CD1c-positive myeloid dendritic cell (primary cell): ENCODE measurements at regions not wholly inside any gene's neighbourhood (a gene's known extent, or its start where the extent isn't known, plus 50 kb on each side); places are given as distances from the start of the nearest gene placed in this dataset.

Source experiments
- DNase-seq: peaks from one replicate; pipeline ENCODE4 v3.0.0-alpha.2; 2016; ENCODE audit errors: extremely low spot score

DNA sequence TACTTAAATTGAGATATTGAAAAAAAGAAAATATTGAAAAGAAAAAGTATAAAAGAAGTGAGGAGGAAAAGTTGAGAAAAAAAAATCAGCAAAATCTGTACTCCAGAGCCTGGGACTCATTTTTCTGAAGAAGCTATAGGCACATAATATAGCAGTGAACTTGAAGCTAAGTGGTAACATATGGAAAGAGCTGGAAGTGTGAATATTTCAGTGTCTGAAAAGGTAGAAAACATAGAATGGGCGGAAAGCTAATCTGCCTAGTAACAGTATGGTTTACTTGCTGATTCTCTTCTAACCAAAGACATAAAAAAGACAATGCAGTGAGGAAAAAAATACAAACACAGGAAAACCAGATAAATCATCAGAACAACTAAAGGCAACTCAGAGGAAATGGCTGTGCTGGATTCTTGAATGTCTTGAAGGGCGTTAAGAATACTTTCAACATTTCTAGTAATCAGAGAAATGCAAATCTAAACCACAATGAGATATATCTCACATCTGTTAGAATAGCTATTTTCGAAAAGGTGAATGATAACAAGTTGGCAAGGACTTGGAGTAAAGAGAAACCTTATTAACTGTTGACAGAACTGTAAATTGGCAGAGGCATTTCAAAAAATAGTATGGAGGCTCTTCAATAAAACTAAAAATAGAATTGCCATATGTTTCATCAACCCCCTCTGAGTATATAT lies 784.6 kb downstream of the LRFN5 start:
- DNase-seq: no peak

DNA sequence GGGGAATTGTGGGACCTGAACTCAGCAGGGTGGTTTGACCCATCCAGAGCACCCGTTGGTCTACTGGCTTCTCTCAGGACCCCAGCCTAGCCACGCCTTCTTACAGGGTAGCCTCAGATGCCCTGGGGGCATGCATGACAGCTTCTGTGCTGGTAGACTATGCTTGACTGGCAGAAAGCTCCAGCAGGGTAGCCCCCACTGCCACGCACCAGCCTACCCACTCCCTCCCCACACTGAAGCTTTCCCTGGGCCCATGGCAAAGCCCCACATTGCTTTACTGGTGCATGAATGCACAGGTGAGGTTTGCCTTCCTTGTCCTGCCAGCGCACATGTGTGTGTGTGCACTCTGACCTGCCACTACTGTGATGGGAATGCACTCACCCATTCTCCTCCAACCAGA lies 772.2 kb downstream of the LRFN5 start:
- no peak for DNase-seq

DNA sequence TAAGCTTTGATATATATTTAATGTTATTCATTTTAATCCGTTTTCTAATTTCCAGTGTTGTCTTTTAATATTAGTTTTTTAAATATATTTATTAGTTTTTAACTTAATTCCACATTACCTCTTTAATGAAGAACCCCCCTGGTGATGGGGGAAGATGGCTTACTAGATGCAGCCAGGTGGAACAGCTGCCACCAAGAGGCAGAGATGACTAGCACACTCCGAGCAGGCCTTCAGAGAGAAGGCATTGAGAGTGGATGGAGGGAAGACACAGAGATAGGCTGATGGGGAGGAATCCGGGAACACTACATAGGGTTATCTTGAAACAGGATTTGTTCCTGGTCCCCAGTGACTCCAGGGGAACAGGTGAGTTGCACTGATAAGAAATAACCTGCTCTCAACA lies 771.6 kb downstream of the LRFN5 start:
- DNase-seq: no peak

DNA sequence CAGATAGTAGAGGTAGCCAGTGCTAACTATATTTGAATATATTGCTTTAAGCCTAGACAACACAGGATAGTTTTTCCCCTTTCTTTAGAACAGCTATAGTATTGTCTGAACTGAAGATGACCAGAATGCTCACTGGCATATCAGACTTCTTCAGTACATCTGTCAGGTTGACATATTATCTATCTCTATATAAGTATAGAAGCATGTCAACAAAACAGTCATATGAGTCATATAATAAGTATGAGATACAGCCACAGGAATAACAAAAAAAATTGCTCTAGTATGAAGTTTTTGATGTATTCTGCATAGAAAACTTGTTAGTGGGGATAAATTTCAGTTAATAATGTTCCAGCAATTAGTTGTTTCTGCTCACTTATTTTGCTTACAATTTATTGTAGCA lies 767.7 kb downstream of the LRFN5 start:
- DNase-seq: no peak

DNA sequence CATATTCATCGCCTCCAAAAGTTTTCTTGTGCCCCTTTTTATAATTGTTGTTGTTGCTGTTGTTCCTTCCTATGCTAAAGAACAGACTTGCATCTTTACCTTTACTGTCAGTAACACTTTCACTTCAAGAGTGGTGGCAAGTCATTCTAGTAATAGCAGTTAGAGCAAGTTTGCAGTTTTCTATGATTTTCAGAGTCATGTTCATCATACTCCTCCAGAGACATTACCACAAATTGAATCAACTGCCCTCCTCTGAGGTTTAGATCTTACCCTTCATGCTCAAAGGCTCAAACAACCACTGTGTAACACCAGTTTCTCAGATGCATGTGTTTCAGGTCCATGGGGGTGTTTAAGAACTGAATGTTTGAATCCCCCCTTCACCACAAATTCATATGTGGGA lies 763.4 kb downstream of the LRFN5 start:
- DNase-seq: no peak

DNA sequence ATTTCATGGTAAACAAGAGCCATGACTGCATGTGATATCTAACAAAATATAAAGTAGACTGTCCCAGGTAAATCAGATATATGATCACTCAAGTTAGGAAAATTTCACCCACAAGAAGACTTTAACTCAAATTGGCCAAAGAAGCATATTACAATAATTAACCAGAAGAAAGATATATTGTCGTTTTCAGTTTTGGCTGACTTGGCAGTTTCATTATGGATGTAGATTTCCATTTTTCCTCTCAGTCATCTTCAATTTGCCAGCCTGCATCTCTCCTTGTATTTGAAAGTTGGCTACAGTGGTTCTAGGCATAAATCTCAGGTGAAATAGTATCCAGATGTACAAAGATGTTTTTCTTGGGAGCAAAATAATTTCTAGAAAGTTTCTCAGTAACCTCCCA lies 761.6 kb downstream of the LRFN5 start:
- no peak for DNase-seq

DNA sequence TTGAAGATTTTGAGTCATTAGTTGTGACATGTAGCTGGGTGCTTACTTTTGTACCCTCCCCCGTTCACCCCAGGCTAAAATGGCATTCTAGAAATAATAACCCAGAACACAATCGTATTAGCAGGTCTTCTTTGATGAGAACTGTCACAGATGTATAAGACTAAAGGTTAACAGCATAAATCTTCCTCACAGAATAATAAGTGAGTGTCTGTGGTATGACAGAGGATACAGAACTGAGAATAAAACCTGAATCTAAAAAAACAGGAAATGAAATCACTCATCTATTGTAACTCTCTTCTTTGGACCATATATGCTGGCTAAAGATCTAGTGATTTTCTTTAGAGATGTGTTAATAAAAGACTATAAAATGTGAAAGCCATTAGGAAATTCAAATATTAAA lies 746.6 kb downstream of the LRFN5 start:
- DNase-seq: peak; percentile 4

DNA sequence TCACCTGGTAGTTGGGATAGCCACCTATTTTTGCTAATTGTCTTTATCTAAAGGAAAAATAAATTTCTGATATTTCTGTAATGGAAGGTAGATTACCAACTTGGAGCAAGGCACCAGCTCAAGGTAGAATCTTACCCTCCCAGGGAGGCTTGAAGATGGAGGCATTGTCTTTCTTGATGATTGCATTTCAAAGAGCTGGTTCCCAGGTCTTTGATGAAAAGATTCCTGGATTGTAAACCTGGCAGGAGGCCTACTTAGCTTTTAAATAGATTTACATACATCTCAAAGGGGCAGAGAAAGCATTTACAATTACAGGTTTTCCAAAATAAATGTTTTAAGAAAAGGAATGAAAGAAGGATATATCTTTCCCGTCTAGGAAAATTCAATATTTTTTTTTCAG lies 729.2 kb downstream of the LRFN5 start:
- DNase-seq: no peak

DNA sequence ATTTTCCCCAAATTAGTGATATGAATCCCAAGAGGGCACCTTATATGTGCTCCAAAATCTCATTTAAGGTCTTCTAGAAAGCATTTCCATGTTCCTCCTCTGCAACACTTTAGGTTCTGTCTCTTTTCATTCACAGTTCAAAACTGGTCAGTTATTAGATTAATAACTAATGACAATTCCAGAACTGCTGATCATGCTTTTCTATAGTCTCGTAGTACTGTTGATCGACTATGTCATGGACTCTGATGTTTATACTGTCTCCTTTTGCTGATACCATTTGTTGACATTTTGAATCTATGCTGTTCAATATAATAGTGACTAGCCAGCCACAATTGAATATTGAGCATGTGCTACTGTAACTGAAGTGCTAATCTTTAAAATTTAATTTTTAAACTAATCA lies 728.3 kb downstream of the LRFN5 start:
- DNase-seq: no peak

DNA sequence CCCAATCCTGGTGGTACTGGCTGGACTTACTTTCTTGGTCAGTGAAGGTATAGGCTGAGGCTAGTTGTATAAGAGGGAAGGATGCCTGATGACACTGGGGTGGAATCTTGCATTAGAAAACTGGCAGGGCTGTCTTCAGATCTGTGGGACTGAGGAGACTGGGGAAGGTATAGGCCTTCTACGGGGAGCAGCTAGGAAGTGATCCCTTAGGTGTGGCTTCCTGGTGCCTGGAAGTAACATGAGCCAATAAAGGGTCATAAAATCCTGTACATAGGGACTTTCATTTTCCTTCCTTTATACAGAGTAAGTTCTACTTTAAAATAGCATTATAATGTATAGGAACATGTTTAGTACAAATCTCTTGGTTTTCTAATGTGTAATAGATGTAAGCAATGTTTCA lies 716.8 kb downstream of the LRFN5 start:
- DNase-seq: peak; percentile 24

DNA sequence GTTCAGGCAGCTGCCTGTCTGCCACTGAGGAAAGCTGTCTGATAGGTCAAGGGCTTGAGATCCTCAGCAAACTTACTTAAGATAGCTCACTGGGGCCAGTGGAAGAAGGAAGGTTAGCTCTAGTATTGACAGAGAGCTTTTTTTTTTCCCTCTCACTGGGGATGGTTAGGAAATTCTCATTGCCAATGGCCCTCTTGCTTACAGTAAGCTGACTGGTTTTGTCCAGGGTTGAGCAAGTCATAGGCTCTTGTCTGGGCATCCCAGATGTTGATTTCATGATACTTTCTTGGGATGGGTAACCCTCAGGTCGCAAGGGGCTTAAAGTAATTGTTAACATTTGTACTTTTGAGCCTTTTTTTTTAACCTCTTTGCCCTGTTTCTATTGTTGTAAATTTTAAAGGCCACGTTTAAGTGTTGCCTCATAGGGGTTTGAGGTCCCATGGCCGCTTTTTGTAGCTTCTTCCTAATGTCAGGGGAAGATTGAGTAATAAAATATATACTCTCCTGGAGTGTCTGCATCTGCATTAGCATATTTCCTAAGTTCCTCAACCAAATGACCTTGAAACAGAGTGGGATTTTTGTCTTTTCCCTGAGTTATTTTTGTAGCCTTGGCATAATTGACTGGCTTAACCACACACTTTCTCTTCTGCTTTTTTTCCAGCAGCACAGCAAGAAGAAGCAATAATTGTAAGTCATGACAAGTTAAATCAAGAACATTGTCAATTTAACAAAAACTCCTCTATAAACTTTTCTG lies 716.0 kb downstream of the LRFN5 start:
- DNase-seq: peak; percentile 85

DNA sequence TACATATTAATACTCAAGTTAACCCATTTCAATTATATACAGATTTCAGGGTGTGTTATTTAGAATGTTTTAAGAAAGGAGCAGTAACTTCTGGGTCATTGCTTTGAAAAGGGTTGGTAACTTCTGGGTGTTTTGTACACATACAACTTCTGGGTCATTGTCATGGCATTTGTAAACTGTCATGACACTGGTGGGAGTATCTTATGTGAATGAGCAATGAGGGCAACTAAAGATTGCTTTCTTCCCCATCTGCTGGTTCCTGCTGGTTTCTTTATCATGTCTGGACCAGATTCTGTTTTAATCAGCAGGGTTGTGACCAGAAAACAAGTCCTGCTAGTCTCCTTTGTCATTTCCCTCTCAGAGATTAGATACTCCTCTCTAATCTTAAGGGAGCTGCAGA lies 713.3 kb downstream of the LRFN5 start:
- DNase-seq: peak; percentile 10

DNA sequence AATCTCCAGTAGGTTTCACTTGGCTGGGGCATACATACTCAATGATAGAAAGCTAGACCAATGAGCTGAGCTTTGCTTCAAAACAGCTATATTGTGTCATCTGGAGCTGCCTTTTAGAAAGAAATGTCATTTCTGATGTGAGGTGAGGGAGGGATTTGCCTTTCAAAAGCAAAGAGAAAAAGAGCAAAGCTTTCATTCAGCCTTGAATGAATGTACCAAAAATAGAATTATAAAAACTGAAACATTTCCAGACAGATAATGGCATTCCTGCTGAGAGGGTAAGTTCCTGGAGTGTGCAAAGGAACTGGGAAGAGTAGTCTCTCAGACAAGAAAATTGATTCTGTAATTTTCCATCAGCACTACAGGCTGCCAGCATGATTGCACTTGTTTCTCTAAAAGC lies 710.0 kb downstream of the LRFN5 start:
- no peak for DNase-seq

DNA sequence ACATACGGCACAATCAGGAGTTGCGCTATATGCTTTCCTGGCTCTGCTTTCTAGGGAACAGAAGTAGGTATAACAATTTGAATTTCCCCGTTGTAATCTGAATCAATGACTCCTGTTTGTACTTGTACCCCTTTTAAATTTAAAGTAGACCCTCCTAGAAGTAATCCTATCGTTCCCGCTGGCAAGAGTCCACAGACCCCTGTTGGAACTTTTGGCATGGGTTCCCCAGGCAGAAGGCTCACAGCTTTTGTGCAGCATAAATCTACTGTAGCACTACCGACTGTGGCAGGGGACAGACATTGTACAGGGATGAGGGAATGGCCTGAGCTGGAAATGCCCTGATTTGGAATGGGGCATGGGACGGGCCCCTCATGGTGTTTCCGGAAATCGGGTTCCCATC lies 705.2 kb downstream of the LRFN5 start:
- DNase-seq: no peak

DNA sequence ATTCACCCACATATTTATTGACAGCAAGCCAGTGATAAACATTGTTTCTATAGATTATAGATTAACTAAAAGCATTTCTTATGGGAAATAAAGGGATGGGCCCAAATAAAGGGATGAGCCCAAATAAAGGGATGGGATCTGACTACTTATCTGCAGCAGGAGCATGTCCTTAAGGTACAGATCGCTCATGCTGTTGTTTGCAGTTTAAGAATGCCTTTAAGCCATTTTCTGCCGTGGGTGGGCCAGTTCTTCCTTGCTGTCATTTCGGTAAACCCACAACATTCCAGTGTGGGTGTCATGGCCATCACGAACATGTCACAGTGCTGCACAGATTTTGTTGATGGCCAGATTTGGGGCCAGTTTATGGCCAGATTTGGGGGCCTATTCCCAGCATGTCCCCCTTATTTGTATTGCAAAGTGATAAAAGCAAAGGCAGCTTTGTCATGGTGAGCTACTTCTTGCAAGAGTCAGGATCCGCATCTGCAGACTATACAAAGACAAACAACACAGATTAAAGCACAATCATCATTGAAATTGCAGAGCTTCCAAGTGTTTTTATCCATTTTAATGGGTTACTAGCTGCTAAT lies 700.7 kb downstream of the LRFN5 start:
- no peak for DNase-seq

DNA sequence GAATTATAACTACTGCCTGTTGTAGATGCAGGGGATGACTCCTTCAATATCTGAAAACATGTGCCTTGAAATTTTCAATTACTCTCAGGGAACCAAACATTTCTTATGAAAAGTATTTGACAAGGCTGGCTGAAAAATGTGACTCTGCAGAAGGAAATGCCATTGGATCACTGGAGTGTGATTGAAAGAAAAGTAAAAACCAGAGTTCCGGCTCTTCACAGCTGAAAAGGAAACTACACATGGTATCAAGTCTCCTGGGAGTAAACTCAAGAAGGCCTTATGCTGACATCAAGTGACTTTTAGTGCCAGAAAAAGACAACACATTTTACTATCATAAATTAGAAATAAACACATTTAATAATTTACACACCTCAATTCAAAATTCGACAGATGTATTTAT lies 693.0 kb downstream of the LRFN5 start:
- DNase-seq: no peak

DNA sequence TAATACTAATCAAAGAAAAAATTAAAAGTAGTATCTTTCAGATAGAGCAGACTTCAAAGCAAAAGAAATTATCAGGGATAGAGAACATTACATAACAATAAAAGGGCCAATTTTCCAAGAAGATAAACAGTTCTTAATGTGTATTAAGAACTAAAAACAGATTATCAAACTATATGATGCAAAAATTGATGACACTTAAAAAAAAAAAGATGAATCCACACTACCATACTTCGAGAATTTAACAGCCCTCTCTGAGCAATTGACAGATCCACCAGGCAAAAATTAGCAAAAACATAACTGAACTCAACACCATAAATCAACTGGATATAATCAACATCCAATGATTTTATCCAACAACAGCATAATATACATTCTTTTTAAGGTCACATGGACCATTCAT lies 686.5 kb downstream of the LRFN5 start:
- DNase-seq: no peak

DNA sequence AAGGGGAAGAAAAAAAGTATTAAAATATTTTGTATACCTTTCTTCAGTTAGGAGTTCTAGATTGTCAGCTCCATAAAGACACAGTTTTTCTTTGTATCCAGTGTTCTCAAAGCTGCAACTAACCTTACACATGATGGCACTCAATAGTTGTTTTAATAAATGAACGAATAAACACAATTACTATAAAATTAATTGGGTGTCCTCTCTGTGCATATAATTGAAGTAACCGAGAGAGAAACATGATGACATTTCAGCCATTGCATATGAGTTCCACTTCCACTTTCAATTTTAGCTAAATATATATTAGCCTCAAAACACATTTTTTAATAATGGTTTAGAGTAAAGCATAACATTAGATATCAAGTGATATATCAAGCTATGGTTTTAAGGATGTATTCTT lies 671.2 kb downstream of the LRFN5 start:
- DNase-seq: no peak

DNA sequence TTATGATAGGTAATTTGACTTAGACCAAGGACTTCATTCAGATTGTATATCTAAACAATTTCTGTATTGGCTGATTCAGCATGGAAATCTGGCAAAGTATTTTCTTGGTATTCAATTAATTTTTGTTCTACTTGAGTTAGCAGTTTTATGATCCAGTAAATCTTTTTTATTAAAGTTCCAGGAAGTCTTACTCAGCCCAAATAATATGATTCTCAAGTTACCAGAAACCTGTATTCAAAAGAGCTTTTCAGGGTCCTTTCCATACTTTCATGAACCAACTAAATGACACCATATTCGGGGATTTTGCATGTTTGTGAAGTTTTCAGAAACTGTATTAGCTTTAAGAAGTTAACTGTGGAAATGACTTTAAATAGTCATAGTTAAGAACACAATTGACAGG lies 662.6 kb downstream of the LRFN5 start:
- no peak for DNase-seq

DNA sequence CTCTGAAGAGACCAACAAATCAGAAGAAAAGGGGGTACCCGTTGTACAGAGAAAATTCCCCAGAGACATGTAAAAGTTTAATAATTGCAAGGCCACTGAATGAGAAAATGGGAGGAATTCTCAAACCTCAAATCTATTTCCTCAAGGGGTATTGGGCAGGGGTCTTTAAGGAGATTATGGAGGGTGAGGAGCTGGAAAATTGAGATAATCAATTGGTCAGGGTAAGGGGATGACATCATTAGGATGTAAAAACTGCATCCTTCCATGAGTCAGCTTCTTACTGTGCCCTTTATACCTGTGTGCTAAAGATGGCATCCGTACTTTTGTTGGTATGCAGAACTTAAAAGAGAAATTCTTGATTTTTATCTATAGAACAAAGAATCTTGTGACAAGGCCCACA lies 641.5 kb downstream of the LRFN5 start:
- DNase-seq: no peak

DNA sequence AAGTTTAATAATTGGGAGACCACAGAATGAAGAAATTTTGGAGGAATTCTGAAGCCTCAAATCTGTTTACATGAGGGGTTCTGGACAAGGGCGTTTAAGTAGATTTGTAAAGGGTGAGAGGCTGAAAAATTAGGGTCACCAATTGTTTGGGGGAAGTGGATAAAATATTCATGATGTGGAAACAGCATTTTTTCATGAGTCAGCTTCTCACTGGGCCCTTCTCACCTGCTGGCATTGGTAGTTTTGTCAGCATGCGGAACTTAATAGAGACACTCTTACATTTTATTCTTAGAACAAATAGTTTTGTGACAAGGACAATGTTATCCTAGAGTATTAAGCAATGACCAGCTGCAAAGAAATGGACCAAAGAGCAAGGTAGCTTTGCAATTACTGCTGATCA lies 634.4 kb downstream of the LRFN5 start:
- DNase-seq: no peak

DNA sequence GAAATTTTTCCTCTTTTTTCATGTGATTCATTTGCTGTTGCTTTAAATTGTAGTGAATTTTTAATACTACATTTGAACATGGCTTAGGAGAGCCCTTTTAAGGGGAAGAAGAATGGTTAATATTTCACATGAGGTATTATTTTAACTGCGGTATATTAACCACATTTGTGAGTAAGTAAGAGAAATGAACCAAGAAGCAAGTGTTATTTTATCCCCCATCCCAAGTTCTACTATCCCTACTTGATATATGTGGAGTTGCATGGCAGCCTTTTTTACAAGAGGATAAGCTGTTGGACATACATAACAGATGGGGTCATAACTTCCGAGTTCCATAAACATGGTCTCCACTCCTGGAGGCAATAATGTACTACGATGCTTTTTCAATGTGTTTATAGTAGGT lies 623.3 kb downstream of the LRFN5 start:
- DNase-seq: no peak

DNA sequence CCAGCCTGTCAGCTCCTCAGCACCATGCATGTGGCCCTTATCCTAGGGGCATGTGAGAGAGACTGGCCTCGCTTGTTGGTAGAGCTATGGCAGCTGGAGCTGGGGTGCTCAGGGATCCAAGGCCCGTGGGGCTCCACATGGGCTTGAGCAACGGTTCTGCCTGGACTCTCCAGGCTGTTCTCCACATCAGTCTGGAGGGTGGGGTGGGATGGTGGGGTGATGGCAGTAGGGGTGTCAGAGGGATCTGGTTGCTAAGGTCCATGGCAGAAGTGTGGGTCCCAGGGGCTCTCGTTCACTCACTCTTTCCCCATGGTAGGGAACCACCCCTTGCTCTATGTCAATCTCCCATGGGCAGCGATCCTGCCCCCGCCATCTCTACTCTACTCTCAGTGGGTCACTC lies 622.6 kb downstream of the LRFN5 start:
- no peak for DNase-seq
